Hepatocyte (in vitro differentiated cells): ENCODE measurements at regions not wholly inside any gene's neighbourhood (a gene's known extent, or its start where the extent isn't known, plus 50 kb on each side); places are given as distances from the start of the nearest gene placed in this dataset.

Source experiments
- EZH2 ChIP-seq: fragments of 200-600 bp; sonication (generic); IDR thresholded peaks from 2 replicates; pipeline ENCODE4 v1.6.1; 2016; ENCODE audit warnings: antibody characterized with exemption, mild to moderate bottlenecking, borderline replicate concordance
- EZH2phosphoT487 ChIP-seq: fragments of 200-600 bp; sonication (generic); IDR thresholded peaks from one replicate; pipeline ENCODE4 v1.6.1; 2018; ENCODE audit warnings: antibody characterized with exemption, mild to moderate bottlenecking, low read depth, moderate library complexity; ENCODE audit not compliant: unreplicated experiment, severe bottlenecking
- TF ChIP-seq, protein P1 (sequence below): fragments of 200-600 bp; sonication (generic); IDR thresholded peaks from 2 replicates; pipeline ENCODE4 v1.5.1; 2016; ENCODE audit warnings: antibody characterized with exemption, mild to moderate bottlenecking; ENCODE audit not compliant: poor library complexity

GRCh38 chr11:116190861-116191260 lies 581.9 kb downstream of the BUD13 start:
- TF ChIP-seq, protein P1, sequence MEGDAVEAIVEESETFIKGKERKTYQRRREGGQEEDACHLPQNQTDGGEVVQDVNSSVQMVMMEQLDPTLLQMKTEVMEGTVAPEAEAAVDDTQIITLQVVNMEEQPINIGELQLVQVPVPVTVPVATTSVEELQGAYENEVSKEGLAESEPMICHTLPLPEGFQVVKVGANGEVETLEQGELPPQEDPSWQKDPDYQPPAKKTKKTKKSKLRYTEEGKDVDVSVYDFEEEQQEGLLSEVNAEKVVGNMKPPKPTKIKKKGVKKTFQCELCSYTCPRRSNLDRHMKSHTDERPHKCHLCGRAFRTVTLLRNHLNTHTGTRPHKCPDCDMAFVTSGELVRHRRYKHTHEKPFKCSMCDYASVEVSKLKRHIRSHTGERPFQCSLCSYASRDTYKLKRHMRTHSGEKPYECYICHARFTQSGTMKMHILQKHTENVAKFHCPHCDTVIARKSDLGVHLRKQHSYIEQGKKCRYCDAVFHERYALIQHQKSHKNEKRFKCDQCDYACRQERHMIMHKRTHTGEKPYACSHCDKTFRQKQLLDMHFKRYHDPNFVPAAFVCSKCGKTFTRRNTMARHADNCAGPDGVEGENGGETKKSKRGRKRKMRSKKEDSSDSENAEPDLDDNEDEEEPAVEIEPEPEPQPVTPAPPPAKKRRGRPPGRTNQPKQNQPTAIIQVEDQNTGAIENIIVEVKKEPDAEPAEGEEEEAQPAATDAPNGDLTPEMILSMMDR, result no peak
- TF ChIP-seq EZH2 (no peak), EZH2phosphoT487 (no peak)
